Dermis microvascular lymphatic vessel endothelial cell (primary cell): ENCODE measurements at regions not wholly inside any gene's neighbourhood (a gene's known extent, or its start where the extent isn't known, plus 50 kb on each side); places are given as distances from the start of the nearest gene placed in this dataset.
"Not testable (repeated sequence)": the region's sequence is repeated elsewhere in the genome, so short reads cannot be mapped to it uniquely, and the experiment has no call there.

Source experiments
- DNase-seq, 2 donors: peaks; one replicate each; pipeline versions ENCODE4 v3.0.0 to v3.0.0-alpha.2; 2010; ENCODE audit warnings: low read depth in 2 of 2

DNA sequence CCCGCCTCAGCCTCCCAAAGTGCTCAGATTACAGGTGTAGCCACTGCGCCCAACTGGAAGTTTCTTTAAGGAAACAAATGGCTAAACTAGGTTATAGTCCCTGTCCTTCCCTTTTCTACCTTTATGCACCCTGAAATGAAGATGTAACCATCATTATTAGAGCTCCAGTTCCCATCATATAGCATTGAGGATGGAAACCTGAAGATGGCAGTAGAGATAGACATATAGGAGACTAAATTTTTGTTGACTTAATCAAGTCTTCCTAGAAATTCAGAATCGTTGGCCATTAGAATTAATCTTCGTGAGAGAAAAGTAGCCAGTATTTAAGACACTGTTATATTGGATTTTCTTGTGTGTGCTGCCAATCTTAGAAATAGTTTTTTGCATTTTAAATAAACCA lies 1016.3 kb upstream of the NCAM2 start:
- DNase-seq = no peak

DNA sequence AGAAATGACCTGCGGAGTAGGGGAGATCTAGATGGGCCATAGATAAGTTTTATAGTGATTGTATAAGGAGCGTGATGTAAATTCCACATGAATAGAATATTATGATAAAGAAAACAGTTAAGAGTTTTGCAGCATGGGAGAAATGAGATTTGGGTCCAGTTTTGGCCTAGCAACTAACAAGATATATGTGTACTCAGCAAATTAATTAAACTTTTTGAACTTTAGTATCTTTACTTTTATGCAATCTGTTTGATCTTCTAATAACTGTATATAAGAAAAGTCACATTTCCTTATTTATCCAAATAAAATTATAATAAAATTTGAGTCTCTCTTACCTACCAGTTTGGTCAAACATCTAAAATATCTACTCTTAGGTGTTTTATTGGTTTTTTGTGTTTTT lies 1011.8 kb upstream of the NCAM2 start:
- no peak for DNase-seq

DNA sequence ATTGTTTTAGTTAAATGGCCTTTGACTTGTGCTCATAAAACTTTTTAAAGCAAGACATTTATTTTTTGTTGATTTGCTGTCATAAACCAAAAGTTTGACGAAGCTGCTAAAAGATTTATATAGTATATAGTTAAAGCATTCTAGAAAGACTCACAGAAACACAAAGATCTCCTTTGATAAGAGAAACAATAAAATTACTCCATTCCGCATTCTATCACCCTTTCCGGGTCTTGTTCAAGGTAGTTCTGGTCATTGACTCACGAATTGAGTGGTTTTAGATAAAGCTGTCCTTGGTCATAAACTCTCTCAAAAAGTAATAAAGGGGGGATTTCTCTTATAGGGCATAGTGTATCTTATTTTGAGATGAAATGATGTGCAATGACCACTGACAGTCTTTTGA lies 1010.5 kb upstream of the NCAM2 start:
- DNase-seq = no peak

DNA sequence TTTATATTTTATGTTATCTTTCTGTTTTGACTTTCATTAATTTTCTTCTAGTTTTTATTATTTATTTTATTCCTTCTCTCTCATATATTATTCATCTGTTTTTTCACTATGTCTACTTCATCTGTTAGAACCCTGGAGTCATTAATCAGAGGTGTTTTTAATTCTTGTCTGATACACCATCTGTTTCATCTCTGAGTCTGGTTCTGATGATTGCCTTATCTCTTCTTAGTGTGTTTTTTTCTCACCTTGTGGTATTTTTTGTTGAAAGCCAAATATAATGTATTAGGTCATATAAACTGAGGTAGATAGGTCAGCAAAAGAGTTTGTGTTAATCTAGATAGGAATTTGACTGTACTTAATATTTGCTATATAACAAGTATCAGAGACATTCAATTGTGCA lies 1005.7 kb upstream of the NCAM2 start:
- DNase-seq = no peak

- DNase-seq = no peak
Measured at GRCh38 chr21:19993268-19993667, 1004.9 kb upstream of the NCAM2 start.

DNA sequence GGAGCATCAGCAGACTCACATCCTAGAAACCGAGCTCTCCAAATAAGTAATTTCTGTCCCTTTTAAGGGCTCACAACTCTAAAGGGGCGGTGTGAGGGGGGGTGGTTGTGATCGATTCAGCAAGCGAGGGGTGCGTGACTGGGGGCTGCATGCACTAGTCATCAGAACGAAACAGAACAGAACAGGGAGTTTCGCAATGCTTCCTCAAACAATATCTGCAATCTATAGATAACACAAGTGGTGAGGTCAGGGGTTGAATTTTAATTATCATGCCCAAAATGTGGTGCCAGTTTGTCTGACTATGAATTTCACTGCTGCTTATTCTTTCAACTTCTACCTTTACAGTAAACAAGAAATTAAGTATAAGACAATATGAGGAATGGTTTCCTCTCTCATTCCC lies 1003.0 kb upstream of the NCAM2 start:
- DNase-seq = no peak

DNA sequence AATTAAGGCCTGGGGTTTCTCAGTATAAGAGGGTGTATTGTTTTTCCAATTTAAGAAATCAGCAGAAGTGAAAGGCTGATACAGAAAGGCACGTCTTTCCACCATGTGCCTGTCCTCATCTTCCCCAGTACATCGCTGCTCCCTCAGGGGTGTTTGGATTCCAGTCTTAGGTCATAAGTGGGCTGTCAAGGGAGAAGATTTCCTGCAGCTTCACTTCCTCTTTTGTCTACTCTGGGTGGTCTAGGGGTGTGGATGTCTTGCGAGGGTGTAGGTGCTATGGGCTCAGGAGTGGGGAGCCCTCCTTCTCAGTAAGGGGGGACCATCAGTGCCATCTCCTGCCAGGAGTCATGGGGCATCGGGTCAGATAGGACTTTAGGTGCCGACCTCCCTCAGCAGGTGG lies 999.8 kb upstream of the NCAM2 start:
- DNase-seq = no peak

- DNase-seq = no peak
Measured at GRCh38 chr21:19999369-20000272, 998.6 kb upstream of the NCAM2 start.

DNA sequence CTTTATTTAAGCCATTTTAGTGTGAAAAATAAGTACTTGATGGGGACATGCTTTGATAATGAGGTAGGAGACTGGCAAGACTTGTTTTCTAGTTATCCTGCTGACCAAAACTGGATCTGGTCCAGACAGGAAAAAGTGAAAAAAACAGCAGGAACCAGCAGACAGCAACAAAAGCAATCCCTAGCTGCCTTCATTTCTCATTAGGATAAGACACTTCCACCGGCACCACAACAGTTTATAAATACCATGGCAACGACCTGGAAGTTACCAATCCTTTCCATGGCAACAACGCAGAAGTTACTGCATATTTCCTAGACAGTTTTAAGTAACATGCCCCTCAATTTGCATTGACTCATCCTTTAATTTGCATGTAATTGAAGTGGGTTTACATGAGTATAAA lies 993.8 kb upstream of the NCAM2 start:
- no peak for DNase-seq

DNA sequence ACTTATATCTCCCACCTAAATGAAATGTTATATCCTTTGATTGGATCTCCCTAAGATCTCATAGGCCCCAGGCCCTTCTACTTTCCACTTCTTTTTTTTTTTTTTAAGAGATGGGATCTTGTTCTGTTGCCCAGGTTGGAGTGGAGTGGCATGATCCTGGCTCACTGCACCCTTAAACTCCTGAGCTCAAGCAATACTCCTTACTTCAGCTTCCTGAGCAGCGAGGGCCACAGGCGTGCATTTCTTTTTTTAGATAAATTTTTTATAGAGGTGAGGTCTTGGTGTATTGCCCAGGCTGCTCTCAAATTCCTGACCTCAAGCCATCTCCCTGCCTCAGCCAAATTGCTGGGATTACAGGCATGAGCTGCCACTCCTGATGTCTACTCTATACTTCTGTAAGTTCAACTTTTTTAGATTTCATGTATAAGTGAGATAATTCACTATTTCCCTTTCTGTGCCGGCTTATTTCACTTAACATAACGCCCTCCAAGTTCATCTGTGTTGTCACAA lies 987.5 kb upstream of the NCAM2 start:
- DNase-seq = no peak

DNA sequence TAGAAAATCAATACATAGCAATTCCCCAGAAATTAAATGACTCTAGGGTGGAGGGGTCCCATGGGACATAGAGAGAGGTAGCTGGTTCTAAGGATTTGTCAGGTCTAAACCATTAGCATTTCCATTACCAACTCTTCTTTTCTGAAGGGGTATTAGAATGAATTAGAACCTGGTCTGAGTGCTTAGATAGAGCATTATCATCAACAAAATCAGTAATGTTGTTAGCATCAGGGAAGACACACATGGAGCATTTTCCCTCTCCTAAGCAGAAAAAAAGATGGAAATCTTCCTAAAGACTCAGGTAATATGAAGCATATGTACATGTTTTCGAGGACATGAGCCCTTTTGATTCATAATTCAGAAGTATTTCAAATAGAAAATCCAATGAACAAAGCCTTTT lies 984.4 kb upstream of the NCAM2 start:
- DNase-seq = no peak

DNA sequence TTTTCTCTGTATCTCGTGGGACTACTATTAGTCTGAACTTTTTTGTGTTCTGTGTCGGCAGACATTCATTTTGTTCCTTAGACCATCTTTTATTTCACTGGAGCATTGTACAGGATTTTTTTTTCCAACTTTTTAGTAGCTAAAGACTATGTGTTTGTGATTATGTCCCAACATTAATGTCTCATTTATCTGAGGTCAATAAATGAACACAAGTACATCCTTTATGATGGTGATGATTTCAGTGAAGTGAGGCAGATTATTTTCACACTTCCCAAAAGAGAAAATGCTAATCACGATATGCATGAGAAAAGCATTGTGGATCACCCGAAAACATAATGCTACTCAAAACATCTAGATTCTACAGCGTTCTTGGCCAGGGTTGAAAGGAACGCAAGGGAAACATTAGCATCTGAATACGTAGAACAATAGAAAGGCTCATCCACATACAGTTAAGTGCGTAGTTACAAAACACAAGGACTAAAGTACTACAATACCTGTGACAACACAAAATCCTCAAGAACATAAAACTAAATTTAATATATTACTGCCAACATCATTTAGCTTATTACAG lies 981.7 kb upstream of the NCAM2 start:
- DNase-seq = no peak

DNA sequence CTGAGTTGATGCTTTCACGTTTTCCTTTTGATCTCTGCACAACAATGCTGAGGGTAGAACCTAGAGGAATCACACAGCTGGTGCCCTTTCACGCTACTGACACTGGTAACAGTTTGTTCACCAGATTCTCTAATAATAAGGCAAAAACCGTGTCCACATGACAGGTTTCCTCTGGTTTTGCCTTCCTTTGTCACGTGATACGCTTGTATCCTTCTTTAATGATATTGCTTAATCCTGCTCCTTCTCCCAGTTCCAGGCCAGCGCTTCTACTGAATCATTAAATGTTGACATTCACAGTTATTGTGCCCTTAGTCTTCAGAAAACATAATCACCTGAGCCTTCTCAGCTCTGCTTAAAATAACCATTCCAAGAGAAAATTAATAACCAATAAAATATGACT lies 978.2 kb upstream of the NCAM2 start:
- DNase-seq = no peak

DNA sequence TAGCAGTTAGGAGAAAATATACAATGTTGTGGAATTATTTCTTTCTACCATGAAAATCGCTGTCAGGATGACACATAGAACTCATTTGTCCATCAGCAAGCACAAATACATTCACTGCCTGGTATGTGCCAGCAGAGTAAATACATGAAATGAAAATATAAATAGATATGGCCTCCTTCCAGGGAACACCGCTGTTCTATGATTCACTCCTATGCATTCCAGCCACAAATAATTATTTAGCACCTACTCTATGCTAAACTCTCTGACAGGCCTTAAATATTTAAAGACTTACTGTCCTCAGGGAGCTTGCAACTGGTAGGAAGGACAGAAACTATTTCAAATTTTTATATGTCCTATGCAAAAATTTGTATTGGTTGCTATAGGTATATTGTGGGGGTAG lies 975.0 kb upstream of the NCAM2 start:
- DNase-seq = no peak

DNA sequence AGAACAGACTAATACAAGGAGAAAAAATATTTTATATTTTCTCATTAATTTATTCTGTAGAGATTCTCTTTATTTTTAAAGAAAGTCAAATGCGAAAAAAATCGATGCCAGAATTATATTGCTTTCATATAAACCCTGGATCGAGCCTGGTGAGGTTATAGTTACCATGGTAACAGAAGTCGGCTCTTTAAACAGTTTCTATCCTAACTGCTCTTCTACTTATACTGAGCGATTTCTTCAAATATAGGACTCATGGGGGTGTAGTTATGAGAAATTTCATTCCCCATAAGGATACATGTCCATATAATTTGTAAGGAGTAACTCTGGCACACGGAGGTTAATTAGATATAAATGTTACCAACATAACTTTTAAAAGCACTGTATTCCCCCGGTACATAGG lies 973.5 kb upstream of the NCAM2 start:
- no peak for DNase-seq

DNA sequence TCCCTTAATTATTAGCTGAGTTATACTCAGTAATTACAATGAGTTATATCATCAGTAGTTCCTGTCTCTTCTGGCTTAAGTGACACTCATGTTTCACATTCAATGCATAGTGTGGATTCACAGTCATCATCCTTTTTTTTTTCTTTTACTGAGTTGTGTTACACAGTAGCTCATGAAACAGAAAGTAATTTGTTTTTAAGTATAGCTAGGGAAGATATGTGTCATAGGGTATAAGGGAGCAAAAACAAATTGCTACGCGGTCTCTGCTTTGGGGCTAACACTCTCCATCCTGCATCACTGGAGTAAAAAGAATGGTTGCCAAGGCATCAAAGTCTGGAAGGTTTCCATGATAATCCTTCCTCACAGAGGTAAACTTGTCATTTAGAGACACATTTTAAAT lies 971.7 kb upstream of the NCAM2 start:
- no peak for DNase-seq

GRCh38 chr21:20030390-20030789 lies 967.8 kb upstream of the NCAM2 start:
- no peak for DNase-seq

DNA sequence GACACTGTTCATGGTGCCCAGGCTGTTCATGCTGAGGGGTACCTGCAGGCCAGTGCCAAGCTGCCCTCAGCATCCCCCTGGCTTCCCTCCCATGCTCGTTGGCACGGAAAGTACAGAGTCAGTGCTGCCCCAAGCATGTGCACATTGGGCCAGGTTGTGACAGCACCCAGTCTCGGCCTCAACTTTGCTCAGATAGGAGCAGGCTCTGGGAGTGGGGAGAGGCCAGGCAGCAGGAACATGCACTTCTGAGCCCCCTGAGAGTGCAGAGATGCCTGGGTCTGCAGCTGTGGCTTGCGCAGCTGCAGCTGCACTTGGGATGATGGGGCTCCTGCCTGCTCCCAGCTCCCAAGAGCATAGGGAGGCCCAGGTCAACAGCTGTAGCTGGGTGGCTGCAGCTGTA lies 966.4 kb upstream of the NCAM2 start:
- no peak for DNase-seq

GRCh38 chr21:20040768-20041167 lies 957.4 kb upstream of the NCAM2 start:
- no peak for DNase-seq

- DNase-seq = no peak
Measured at GRCh38 chr21:20045197-20045596, 953.0 kb upstream of the NCAM2 start.

DNA sequence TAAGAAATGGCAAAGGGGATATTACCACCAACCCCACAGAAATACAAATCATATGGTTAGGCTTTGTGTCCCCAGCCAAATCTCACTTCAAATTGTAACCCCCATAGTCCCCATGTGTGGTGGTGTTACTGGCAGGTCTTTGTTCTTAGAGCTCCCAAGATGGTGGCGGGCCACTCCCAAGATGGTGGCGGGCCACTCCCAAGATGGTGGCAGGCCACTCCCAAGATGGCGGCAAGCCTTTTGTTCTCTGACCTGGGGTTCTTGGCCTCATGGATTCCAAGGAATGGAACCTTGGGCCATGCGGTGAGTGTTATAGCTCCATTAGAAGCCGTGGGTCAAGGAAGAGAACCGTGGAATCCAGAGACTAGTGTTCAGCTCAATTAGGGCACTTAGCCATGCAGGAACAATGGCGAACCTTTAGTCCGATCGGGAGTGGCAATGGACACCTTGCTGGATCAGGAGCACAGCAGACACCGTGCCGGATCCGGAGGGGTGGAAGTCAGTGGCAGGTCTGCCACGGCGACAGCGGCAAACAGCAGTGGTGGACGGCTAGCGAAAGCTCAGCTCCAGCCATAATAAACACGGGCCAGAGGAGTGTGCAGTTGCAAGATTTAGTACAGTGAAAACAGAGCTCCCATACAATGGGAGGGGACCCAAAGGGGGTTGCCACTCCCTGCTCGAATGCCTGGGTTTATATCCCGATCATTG lies 949.9 kb upstream of the NCAM2 start:
- not testable (repeated sequence) for DNase-seq

DNA sequence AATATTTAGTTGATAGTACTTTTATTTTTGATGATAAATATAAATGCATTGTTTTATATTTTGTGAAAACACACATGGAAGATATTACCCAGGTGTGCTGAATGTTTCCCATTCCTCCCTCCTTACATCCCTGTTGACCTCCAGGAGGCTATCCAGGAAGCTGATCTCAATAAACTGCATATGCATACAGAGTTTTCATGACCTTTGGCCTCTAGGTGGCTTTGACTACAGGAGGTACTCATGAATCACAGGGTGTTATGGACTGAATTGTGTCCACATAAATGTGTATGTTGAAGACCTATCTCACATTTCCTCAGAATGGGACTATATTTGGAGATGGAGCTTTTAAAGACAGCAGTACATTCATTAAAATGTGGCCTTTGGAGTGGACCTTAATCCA lies 914.9 kb upstream of the NCAM2 start:
- no peak for DNase-seq

GRCh38 chr21:20083925-20084324 lies 914.3 kb upstream of the NCAM2 start:
- no peak for DNase-seq
